HG03103 (cell line): ENCODE measurements at regions not wholly inside any gene's neighbourhood (a gene's known extent, or its start where the extent isn't known, plus 50 kb on each side); places are given as distances from the start of the nearest gene placed in this dataset.
"Not testable (repeated sequence)": the region's sequence is repeated elsewhere in the genome, so short reads cannot be mapped to it uniquely, and the experiment has no call there.

ENCODE experiments used
- ATAC-seq: cut with Tn5 transposase; IDR thresholded peaks from one replicate; pipeline ENCODE4 v1.9.1; 2021; ENCODE audit warnings: low read depth; ENCODE audit not compliant: unreplicated experiment

DNA sequence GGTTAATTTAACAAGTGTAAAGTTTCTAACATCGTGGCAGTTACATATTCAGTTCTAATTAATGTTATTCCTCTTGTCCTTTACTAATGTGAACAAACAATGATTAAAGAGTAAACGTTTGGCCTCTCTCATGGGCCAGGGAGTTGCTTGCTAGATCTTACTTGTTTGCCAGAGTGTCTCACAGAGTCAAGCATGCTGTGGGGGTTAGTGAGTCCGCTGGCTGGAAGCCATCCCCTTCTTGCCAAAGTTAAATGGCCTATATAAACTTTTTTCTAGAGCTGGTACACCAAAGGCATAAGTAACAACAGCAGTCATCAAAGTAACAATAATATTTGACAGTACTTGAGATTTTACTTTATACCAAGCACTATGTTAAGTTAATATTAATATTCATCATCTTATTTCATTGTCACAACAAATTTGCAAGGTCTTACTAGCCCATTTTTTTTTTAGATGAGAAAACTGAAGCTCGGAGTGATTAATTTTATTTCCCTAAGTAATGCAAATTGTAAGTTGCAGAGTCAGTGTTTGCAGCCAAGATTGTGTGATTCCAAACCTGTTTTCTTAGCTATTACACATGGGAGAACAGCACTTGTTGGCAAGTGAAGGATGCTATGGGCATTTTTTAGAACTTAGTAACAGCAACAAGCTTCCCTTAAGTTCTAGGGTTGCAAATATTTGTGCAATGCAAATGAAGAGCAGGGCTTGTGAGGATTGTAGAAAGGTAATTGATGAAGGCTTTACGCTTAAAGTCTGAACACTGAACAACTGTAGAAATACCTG lies 224.5 kb downstream of the RFPL4B start:
- ATAC-seq = no peak

DNA sequence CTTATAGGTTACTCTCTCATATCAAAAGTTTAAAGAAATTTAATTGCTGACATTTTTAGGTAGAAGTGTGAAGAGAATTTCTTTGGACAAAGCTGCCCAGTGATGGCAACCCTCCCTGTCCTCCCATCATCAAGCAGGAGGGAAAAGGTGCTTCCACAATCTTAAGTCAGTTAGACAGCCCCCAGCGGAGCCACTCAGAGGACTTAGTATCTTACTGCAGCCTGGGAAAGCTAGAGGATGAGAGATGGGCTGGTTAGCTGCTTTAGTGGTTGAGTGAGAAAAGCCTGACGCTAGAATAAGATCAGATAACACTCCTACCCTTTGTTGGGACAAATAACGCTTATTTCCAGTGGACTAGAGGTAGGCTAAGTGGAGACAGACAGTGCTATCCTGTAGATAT lies 227.1 kb downstream of the RFPL4B start:
- ATAC-seq = no peak

DNA sequence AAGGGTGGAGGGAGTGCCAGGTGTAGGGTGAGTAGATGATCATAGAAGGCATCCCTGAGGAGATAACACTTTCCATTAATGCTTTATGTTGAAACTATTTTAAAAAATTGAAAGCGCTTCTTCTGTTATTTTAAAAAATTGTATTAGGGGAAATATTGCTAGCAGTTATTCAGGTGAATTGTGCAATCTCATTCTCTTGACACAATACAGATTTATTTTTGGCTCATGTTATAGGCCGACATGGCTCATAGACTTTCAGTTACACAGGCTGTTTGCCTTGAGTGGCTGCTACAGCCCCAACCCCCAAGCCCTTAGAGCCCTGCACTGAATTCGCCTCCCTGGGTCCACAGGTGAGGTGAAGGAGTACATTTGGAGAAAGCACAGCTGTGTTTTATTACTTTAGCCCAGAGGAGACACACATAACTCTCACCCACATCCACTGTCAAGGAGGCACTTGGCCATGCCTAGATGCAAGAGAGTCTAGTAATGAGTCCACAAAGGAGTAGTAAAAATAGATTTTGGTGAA lies 228.2 kb downstream of the RFPL4B start:
- ATAC-seq = no peak

DNA sequence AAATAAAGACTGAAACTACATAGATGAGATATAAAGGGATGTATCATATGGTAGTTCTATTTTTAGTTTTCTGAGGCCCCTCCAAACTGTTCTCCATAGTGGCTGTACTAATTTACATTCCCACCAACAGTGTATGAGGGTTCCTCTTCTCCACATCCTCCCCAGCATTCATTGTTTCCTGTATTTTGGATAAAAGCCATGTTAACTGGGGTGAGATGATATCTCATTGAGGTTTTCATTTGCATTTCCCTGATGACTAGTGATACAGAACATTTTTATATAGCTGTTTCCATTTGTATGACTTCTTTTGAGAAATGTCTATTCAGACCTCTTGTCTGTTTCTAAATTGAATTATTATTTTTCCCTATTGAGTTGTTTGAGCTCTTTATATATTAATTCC lies 229.3 kb downstream of the RFPL4B start:
- no peak for ATAC-seq

DNA sequence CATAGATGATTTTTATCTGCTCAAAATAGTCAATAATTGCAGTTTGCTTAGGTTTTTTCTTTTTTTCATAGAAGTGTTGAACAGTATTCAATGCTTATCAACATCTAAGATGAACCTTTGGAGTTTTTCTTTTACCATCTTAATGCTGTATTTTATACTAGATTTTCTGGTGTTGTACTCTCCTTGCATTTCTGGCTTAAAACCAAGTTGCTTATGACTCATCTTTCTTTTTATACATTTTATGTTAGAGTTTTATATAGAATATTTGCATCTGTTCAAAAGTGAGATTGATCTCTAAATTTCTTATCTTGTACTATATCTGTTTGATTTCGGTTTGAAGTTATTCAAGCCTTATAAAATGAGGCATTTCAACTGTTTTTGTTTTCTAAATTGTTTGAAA lies 232.5 kb downstream of the RFPL4B start:
- no peak for ATAC-seq

DNA sequence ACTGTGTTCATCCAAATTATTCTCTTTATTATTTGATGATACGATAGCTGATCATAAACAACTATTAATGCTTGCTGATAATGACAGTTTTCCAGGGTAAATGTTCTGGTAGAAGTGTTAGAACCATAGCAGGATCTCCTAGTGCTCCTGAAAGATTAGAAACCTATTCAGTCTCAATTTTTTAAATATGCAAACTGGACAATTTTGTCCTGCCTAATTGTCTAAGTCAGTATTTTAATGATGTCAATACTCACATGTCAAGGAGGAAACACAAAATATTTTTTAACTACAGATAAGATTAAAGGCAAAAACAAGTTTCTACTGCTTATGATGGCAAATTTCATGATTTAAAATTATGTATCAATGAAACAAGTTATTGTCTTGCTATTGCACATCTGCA lies 233.9 kb downstream of the RFPL4B start:
- no peak for ATAC-seq

DNA sequence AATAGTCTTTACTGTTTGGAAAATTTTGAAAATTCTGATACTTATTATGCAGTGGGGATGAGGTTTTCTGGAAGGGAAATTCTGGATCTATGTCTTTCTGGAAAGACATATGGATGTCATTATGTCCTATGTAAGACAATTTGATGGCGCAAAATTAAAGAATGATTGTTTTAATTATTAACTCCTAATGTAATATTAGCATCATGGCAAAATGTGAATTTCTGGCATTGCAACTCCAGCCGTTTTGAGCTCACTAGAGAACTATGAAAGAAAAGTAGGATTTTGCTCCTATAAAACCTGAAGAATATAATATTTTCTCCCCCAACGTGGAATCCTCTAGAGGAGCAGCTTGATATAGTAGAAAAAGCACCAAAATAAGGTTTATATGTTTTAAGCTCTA lies 243.2 kb downstream of the RFPL4B start:
- no peak for ATAC-seq

DNA sequence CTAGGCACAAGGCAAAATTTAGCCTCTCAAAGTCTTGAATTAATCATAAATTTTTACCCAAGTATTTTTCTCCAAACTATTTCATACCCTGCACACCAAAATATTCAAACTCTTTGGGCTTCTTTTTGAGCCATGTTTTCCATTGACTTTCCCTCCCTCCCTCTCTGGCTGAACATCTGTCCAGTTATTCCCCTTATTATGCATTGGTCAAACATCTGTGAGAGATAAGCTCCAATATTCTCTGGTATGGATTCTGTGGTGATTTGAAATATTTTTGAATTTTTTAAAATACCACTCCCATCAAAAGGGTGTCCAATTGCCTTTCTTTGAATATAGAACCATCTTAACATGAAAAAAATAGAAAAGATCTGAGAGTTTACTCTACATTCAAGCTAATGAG lies 244.2 kb downstream of the RFPL4B start:
- ATAC-seq = no peak

DNA sequence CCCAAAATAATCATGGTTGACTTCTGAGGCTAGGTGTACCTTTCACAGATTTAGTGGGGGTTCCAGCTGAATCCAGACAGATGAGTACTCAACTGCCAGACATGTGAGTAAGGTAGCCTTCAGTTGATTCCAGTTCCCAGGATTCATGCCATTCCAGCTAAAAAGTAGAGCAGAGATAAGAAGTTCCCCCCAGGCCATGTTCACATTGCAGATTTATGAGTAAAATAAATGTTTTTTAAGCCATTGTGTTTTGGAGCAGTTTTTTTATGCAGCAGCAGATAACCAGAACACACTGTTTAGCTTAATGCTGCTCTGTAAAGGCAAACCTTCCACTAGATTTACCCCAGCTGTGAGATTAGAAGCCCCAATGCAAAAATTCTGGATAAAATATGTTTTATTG lies 245.0 kb downstream of the RFPL4B start:
- no peak for ATAC-seq

DNA sequence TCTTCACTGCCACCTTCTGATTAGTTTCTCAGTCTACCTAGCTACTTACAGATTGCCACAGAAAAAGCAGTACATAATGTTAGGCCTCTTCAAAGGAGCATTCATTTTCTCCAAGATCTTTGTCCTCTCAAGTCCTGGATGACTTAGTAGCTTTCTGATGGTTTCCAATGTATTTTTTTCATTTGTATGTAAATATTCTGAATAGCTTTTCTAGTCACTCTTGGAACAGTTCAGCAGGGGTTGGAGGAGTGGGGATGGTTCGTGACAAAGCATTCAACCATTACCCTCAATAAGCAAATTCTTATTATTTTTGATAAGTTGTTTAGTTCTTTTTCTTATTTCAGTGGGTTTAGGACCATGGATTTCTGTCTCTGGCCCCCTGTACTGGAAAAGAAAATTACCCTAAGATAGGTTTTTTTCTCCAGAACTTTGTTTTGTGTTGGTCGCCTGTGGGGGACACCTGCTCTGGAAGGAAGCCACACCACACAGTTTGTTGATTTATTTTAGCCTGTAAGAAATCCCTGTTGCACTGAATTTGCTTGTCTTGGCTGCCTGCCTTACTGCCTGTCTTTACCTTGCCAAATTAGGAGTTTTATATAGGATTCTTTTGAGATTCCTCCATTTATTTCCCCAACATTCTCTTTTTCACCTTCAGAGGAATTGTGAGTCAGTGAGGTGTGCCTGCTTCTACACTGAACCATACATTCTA lies 247.9 kb downstream of the RFPL4B start:
- ATAC-seq = no peak

DNA sequence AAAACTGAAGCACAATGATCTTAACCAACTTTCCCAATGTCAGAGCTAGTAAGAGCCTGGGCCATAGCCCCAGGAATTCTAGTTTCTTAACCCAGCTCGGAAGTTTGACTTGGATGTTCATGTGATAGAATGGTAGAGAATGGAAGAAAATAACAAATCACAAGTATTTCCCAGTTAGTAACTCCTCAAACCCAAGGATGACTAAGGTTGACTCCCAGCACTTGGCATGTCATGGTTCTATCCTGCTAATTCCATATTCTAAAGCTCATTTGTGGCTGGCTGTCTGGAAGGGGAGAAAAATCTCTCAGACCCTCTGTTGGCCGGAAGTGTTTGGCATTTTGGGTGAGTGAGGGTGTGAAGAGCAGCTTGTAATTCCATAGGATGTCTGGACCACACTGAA lies 248.7 kb downstream of the RFPL4B start:
- ATAC-seq = no peak

DNA sequence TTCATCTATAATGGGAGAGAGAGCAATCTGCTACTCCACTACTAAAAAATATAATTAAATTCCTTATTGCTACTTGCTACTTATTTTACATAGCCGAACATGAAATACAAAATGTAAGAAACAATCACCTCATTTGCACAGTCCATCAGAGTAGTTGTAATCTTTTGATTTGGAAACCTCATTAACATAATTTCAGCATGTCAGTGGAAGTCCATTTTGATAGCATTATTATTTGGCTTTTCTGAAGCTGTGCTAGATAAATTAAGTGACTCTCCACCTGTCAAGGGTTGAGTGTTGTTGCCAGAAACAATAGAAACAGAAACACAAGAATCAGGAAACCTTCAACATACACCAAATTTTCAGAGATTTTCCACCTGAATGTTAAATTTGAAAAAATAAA lies 250.0 kb downstream of the RFPL4B start:
- ATAC-seq = no peak

DNA sequence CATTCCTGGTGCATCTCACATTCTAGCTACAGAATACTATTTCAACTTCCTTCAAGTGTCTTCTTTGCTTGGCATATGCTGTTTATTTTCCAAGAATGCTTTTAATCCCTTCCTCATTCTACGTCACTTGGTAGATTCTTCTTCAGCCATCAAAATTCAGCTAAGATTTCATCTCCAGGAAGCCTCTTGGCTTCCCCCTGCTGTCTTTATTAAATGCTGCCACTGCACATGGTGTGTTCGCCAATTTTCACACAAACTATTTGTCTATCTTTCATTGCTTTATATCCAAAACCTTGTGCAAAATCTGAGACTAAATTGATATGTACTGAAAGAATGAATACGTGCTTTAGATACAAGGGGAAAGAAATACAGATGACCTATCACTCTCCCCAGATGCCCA lies 253.0 kb downstream of the RFPL4B start:
- no peak for ATAC-seq

DNA sequence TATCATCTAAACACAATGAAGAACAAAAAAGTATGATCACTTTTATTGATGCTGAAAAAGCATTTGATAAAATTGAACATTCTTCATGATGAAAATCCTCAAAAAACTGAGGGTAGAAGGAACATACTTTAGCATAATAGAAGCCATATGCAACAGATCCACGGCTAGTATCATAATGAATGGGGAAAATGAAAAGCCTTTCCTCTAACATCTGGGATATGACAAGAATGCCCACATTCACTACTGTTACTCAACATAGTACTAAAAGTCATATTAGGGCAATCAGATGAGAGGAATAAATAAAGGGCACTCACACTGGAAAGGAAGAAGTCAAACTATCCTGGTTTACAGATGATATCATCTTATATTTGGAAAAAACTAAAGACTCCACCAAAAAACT lies 256.6 kb downstream of the RFPL4B start:
- no peak for ATAC-seq

DNA sequence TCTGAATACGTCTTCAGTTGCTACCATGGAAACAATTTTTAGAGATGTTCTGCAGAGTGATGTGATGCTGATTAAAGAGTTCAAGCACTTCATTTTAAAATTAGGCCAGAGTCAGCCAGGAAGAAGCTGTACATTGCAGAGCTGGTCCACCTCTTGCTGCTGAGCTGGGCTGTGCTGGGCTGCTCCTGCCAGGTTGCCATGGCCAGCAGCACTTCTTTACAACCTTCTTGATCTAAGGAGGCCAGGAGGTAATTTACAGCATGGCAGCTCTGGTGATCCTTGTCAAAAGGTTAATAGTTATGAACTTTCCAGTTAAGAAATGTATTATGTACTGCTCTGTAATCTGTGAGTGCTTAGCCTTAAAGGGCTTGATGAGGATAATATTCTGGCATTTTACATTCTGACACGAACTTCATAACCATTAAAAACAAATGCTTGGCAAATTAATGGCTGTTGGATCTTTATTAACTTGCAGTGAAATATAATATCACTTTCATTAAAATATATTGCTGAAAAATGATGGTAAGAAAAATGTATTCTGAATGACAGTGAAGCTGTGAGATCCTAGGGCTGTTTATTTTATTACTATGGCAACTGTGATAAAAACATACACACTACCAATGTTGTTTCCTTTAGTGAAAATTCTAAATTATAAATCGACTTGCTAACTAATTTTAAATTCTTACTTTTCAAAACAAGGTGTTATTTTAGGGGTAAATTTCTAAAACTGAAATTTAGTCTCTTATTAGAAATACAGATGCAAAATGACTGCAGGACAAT lies 259.7 kb downstream of the RFPL4B start:
- no peak for ATAC-seq

DNA sequence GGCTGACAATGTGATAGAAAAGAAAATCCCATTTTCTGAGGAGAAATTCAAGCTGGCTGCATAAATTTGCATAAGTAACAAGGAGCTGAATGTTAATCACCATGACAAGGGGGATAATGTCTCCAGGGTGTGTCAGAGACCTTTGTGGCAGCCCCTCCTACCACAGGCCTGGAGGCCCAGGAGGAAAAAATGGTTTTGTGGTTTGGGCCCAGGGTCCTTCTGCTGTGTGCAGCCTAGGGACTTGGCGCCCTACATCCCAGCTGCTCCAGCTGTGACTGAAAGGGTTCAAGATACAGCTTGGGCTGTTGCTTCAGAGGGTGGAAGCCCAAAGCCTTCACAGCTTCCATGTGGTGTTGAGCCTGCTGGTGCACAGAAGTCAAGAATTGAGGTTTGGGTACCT lies 261.8 kb downstream of the RFPL4B start:
- ATAC-seq = not testable (repeated sequence)

DNA sequence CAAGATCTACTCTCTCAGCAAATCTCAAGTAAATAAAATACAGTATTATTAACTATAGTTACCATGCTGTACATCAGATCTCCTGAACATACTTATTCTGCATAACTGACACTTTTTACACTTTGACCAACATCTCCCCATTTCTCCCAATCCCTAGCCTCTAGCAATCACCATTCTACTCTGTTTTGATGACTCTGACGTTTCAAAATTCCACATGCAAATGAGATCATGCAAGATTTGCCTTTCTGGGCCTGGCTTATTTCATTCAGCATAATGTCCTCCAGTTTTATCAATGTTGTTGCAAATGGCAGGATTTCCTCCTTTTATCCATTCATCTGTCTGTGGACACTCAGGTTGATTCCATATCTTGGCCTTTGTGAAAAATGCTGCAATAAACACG lies 266.3 kb downstream of the RFPL4B start:
- no peak for ATAC-seq

DNA sequence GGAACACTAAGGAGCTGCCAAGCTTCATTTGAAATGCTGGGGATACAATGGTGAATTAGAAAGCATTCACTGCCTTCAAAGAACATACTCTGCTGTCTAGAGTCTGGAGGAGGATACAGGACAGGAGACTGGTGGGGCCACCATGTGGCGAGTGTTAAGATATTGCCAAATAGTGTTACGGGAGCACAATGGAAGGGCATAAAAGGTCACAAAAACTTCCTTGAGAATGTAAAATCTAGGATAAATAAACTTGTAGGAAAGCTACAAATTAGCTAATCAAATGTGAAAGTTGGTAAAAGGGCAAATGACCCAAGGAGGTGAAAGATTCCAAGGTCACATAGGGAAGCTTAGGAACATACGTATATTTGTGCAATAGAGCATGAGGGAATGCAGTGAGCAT lies 271.7 kb downstream of the RFPL4B start:
- ATAC-seq = no peak

DNA sequence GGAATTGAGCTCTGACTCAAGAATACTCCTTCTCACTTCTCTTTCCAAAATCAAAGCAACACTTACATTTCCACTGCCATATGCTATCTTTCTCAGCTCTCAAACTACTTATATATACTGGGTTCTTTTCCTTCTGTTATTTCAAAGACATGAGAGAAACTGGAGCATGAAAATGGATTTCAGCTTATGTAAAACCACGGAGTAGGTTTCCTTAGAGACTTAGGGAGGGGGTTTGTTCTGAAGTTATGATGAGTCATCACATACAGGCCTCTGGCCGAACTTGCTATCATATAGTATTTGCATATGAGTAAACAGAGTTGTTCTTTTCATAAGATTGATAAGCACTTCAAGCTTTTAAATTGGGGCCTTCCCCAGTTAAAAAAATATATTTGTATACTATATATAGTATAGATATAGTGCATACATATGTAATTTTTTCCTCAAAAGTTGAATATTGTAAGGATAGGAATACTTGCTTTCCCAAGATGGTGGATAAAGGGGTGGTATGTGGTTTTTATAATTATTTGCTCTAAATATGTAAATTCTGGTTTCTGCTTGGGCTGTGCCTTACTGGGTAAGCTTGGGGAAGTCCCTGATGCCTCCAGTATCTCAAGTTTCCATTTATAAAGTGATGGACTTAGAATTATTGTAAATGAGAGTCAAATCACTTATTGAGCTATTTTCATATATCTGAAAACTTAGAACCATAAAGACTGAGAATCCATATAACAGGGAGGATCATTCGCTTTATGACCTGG lies 273.9 kb downstream of the RFPL4B start:
- ATAC-seq = no peak

DNA sequence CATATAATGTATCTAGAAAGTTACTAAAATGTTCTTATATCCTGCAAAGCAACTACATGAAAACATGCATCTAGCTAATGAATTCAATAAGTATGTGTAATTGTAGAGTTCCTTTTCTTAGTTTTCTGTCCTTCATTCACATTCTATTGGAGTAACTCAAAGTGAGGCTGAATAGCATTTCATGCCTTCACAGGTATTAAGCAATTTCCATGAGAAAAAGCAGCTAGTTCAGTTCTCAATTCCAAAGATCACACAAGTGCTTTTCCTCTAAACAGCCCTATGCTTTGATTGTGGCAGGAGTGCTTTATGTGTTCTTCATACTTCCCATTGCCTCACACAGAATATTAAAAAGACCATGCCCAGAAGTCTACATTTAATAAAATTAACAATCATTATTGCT lies 274.9 kb downstream of the RFPL4B start:
- ATAC-seq = no peak
